Adrenal gland (tissue), 9 donors: ENCODE measurements at regions not wholly inside any gene's neighbourhood (a gene's known extent, or its start where the extent isn't known, plus 50 kb on each side); places are given as distances from the start of the nearest gene placed in this dataset.

Experiments used
- DNase-seq, 7 donors: peaks; one replicate each; pipeline ENCODE4 v3.0.0-alpha.2; 2019 to 2020
- H3K27ac ChIP-seq, 5 donors: fragments of 200-600 bp; sonication (generic) in 4 of 5; 1 replicate in 3 of 5; 2 replicates in 2 of 5; pipeline versions ENCODE4 v1.5.1 to v1.8.0; 2016 to 2020; ENCODE audit warnings: mild to moderate bottlenecking in 1 of 5
- H3K27me3 ChIP-seq: fragments of 200-600 bp; 2 replicates; pipeline ENCODE4 v1.8.0; 2021
- H3K36me3 ChIP-seq, 2 donors: fragments of 200-600 bp; replicated peaks in 1 of 2; 1 replicate in 1 of 2; 2 replicates in 1 of 2; pipeline versions ENCODE4 v1.5.1 to v1.8.0; 2018 to 2022
- H3K4me1 ChIP-seq, 2 donors: fragments of 200-600 bp; replicated peaks in 1 of 2; 1 replicate in 1 of 2; 2 replicates in 1 of 2; pipeline versions ENCODE4 v1.5.1 to v1.8.0; 2018 to 2021
- H3K4me3 ChIP-seq, 4 donors: fragments of 200-600 bp; sonication (generic) in 3 of 4; one replicate each; pipeline ENCODE4 v1.5.1; 2016 to 2018
- H3K9me3 ChIP-seq, 3 donors: fragments of 200-600 bp; sonication (generic) in 1 of 3; replicated peaks in 1 of 3; 1 replicate in 2 of 3; 2 replicates in 1 of 3; pipeline versions ENCODE4 v1.5.1 to v1.8.0; 2016 to 2021
- POLR2A ChIP-seq, 2 donors: fragments of 450-650 bp; IDR thresholded peaks; one replicate each; pipeline ENCODE4 v1.6.1; 2017; ENCODE audit warnings: antibody characterized with exemption in 2 of 2, mild to moderate bottlenecking in 2 of 2, moderate library complexity in 1 of 2
- WGBS, 4 donors: extraction: QIAGEN DNeasy Blood & Tissue Kit in 2 of 4; methylation state at CpG; one replicate each; pipeline versions ENCODE4 v1.1.5 to v1.1.7; 2013 to 2017; 5-methylcytosine and 5-hydroxymethylcytosine counted together
- intact Hi-C, 2 donors: fragments of 100-400 bp; cut with DNase I; formaldehyde crosslinking; loops; one replicate each; pipeline versions ENCODE4 v1.14.1 to v1.15.0; 2022 to 2023
- TF ChIP-seq, protein P1 (sequence below), 6 experiments: fragments of 450-650 bp in 4 of 6; fragments of 200-600 bp in 2 of 6; sonication (generic) in 1 of 6; IDR thresholded peaks; 1 replicate in 5 of 6; 2 replicates in 1 of 6; pipeline versions ENCODE4 v1.5.1 to v1.8.0; 2016 to 2021; ENCODE audit warnings: antibody characterized with exemption in 6 of 6, mild to moderate bottlenecking in 2 of 6, moderate library complexity in 1 of 6
- donor health status: healthy with polysubstance abuse.
- donor health status: Bipolar disorder and iron deficiency.
- donor health status: DM: yes; HTN: yes; CAD: no.
- donor health status: DM: no; HTN: no; CAD: no.
- donor health status: DM: no; HTN: no; CAD: no.

DNA sequence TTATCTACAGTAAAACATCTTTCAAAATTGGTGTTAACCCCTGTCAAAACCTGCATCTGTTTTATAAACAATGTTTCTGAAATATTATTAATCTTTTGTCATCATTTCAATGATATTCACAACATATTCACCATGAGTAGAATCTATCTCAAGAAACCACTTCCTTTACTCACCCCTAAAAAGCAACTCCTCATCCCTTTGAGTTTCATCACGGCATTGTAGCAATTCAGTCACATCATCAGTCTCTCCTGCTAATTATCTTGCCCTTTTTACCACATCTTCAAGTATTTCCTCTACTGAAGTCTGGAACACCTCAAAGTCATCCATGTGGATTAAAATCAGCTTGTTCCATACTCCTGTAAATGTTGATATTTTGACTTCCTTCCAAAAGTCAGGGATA lies 415.3 kb upstream of the TECRL start:
- H3K4me1 ChIP-seq: no peaks in the 10 kb centered on the region
- H3K27ac ChIP-seq: no peak overlapping the region
- no peak for DNase-seq
- 70 to 79% (median 75%) methylated on average over 1 of the region's 1 CpG for WGBS, 4 donors
- H3K4me3 ChIP-seq: no peak overlapping the region
- no peaks in the 10 kb centered on the region for H3K36me3 ChIP-seq
- intact Hi-C loops: no loop called here
- TF ChIP-seq POLR2A (IDR thresholded peaks at IDR 0.05): no peak
- TF ChIP-seq, protein P1, sequence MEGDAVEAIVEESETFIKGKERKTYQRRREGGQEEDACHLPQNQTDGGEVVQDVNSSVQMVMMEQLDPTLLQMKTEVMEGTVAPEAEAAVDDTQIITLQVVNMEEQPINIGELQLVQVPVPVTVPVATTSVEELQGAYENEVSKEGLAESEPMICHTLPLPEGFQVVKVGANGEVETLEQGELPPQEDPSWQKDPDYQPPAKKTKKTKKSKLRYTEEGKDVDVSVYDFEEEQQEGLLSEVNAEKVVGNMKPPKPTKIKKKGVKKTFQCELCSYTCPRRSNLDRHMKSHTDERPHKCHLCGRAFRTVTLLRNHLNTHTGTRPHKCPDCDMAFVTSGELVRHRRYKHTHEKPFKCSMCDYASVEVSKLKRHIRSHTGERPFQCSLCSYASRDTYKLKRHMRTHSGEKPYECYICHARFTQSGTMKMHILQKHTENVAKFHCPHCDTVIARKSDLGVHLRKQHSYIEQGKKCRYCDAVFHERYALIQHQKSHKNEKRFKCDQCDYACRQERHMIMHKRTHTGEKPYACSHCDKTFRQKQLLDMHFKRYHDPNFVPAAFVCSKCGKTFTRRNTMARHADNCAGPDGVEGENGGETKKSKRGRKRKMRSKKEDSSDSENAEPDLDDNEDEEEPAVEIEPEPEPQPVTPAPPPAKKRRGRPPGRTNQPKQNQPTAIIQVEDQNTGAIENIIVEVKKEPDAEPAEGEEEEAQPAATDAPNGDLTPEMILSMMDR (IDR thresholded peaks at IDR 0.05): no peak
- no peaks in the 10 kb centered on the region for H3K27me3 ChIP-seq
- H3K9me3 ChIP-seq: no peaks in the 10 kb centered on the region

DNA sequence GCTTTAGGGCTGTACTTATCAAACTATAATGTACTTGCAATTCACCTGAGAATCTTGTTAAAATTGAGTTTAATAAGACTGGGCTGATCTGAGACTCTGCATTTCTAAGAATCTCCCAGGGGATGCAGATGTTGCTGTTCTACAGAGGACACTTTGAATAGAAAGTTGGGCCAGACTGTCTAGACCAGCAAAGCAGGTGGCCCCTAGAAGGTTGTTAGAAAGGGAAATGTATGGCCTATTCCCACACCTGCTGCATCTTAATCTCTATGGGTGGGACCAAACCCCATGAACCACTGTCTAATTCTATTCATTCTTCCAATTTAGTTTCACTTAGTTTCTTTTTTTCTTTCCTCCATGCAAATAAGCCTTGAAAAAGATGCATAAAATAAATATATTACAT lies 413.2 kb upstream of the TECRL start:
- no peaks in the 10 kb centered on the region for H3K4me1 ChIP-seq
- intact Hi-C loops: no loop called here
- no peak overlapping the region for H3K27ac ChIP-seq
- no peak for DNase-seq
- H3K4me3 ChIP-seq: no peak overlapping the region
- no peaks in the 10 kb centered on the region for H3K27me3 ChIP-seq
- TF ChIP-seq POLR2A (IDR thresholded peaks at IDR 0.05): no peak
- TF ChIP-seq, protein P1 (IDR thresholded peaks at IDR 0.05): no peak
- H3K36me3 ChIP-seq: no peaks in the 10 kb centered on the region
- no peaks in the 10 kb centered on the region for H3K9me3 ChIP-seq

DNA sequence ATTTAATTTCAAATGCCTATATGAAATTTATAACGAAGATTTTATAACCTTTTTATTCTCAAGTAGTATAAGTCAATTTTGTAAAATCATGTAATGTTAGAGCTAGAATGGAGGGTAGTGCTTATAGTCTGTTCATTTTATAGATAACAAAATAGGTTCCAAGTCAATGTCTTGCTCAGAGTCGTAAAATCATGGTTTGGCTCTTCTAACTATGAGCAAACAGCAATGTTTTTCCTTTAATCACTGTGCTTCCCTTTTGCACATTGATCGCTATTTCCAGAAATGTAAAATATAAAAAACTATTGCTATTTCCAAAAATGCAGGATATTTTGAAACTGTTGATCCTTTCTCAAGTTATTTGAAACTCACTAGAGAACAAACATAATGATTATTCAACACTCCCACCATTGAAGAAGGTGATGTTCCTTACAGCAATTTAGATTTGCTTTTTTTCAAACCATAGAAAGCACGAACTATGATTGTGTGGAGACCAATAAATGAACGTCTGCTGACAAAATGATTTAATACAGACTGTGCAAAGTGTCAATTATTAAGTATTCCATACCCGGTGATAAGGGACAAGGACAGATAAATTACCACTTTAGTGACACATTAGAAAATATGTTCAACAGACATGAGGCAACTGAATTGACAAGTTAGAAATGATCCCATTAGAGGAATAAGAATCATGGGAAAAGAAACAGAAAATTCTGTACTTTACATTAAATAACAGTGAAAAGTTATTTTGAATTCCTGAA lies 412.1 kb upstream of the TECRL start:
- WGBS, 4 donors: 60 to 65% (median 62%) methylated on average over 6 of the region's 6 CpGs
- DNase-seq: no peak
- TF ChIP-seq POLR2A (IDR thresholded peaks at IDR 0.05): no peak
- TF ChIP-seq, protein P1 (IDR thresholded peaks at IDR 0.05): no peak
- Histone ChIP-seq H3K36me3 (no peaks in the 10 kb centered on the region), H3K4me3 (no peak overlapping the region), H3K4me1 (no peaks in the 10 kb centered on the region), H3K27ac (no peak overlapping the region), H3K9me3 (no peaks in the 10 kb centered on the region), H3K27me3 (no peaks in the 10 kb centered on the region)
- intact Hi-C loops: no loop called here

DNA sequence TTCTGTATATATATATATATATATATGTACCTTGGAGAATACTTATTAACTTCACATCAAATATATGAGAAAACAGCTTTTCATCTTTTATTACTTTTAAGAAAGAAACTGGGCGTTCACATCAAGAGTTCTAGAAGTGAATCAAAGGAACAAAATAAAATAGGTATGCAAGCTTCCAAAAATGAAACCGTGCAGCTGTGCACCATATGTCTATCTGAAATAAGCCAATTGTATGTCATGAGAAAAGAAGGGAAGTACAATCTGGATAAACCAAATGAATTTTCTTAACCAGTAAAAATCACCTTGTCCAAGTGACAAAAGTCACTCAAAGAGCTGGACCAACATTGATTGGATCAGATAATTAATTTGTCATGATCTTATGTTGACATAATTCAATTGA lies 405.4 kb upstream of the TECRL start:
- Histone ChIP-seq H3K27me3 (no peaks in the 10 kb centered on the region), H3K36me3 (no peaks in the 10 kb centered on the region), H3K27ac (no peak overlapping the region), H3K9me3 (no peaks in the 10 kb centered on the region), H3K4me3 (no peak overlapping the region), H3K4me1 (no peaks in the 10 kb centered on the region)
- no peak for TF ChIP-seq POLR2A (IDR thresholded peaks at IDR 0.05)
- TF ChIP-seq, protein P1 (IDR thresholded peaks at IDR 0.05): no peak
- intact Hi-C loops: no loop called here
- no peak for DNase-seq
- 76 to 89% (median 85%) methylated on average over 2 of the region's 2 CpGs for WGBS, 4 donors
